ENCODE measurements at regions not wholly inside any gene's neighbourhood (a gene's known extent, or its start where the extent isn't known, plus 50 kb on each side); places are given as distances from the start of the nearest gene placed in this dataset.
"Not testable (repeated sequence)": the region's sequence is repeated elsewhere in the genome, so short reads cannot be mapped to it uniquely, and the experiment has no call there.

- Histone ChIP-seq H3K36me3 (no peaks in the 10 kb centered on the region), H3K27me3 (replicated peaks in 1 of 7) (peaks cover 0 to 5% (median 0%) of the 10 kb centered on the region in 7 donors), H3K4me3 (no peak overlapping the region), H3K4me1 (peaks cover 0 to 41% (median 13%) of the 10 kb centered on the region in 6 donors), H3K9me3 (no peaks in the 10 kb centered on the region), H3K27ac (no peak overlapping the region)
- DNase-seq = no peak
- no peak for TF ChIP-seq CTCF (IDR thresholded peaks at IDR 0.05 in 8 of 11, conservative IDR thresholded peaks at IDR 0.05 in 3 of 11)
- TF ChIP-seq POLR2A (IDR thresholded peaks at IDR 0.05) = no peak
- no peak for TF ChIP-seq POLR2AphosphoS5 (IDR thresholded peaks at IDR 0.05)
- intact Hi-C loops (cut with DNase I; ENCODE audit: low total_unique reads) = no loop called here
- 69 to 91% (median 85%) methylated on average over 2 of the region's 2 CpGs for WGBS, 5 donors
Observed at GRCh38 chr7:142436601-142437000, 178.7 kb upstream of the PRSS58 start.

GRCh38 chr7:142435606-142436005, 177.7 kb upstream of the PRSS58 start:
- H3K27me3 ChIP-seq (replicated peaks in 1 of 7); H3K9me3 ChIP-seq; intact Hi-C loops (cut with DNase I; ENCODE audit: low total_unique reads); DNase-seq; H3K36me3 ChIP-seq; H3K4me3 ChIP-seq; H3K27ac ChIP-seq: not testable (repeated sequence)
- peaks cover 0 to 31% (median 6%) of the 10 kb centered on the region in 6 donors for H3K4me1 ChIP-seq
- 55 to 74% (median 63%) methylated on average over 5 of the region's 5 CpGs for WGBS, 5 donors

- DNase-seq = no peak
- Histone ChIP-seq H3K36me3 (no peaks in the 10 kb centered on the region), H3K27me3 (replicated peaks in 1 of 7) (peaks cover 0 to 5% (median 0%) of the 10 kb centered on the region in 7 donors), H3K27ac (no peak overlapping the region), H3K4me1 (peaks cover 0 to 22% (median 3%) of the 10 kb centered on the region in 6 donors), H3K9me3 (no peaks in the 10 kb centered on the region), H3K4me3 (peak overlapping the region in 1 of 8 donors; percentile 41)
- WGBS, 5 donors = 80 to 86% (median 82%) methylated on average over 7 of the region's 7 CpGs
- intact Hi-C loops (cut with DNase I; ENCODE audit: low total_unique reads) = no loop called here
- TF ChIP-seq POLR2A (IDR thresholded peaks at IDR 0.05) (no peak), CTCF (IDR thresholded peaks at IDR 0.05 in 8 of 11, conservative IDR thresholded peaks at IDR 0.05 in 3 of 11) (no peak), POLR2AphosphoS5 (IDR thresholded peaks at IDR 0.05) (no peak)
Observed at GRCh38 chr7:142434666-142435167, 176.9 kb upstream of the PRSS58 start.

- not testable (repeated sequence) for H3K27ac ChIP-seq
Observed at GRCh38 chr7:142434133-142434532, 176.3 kb upstream of the PRSS58 start.

GRCh38 chr7:142432377-142432776, 174.5 kb upstream of the PRSS58 start:
- peaks cover 0 to 12% (median 3%) of the 10 kb centered on the region in 6 donors for H3K4me1 ChIP-seq
- H3K27me3 ChIP-seq (replicated peaks in 1 of 7) = no peaks in the 10 kb centered on the region
- WGBS, 5 donors = 55 to 87% (median 79%) methylated on average over 2 of the region's 2 CpGs
- H3K27ac ChIP-seq = no peak overlapping the region
- no peaks in the 10 kb centered on the region for H3K9me3 ChIP-seq
- DNase-seq = no peak
- intact Hi-C loops (cut with DNase I; ENCODE audit: low total_unique reads) = no loop called here
- H3K4me3 ChIP-seq = no peak overlapping the region
- no peaks in the 10 kb centered on the region for H3K36me3 ChIP-seq
- TF ChIP-seq CTCF (IDR thresholded peaks at IDR 0.05 in 8 of 11, conservative IDR thresholded peaks at IDR 0.05 in 3 of 11) (no peak), POLR2A (IDR thresholded peaks at IDR 0.05) (no peak), POLR2AphosphoS5 (IDR thresholded peaks at IDR 0.05) (no peak)

More at GRCh38 chr7:142434133-142434532, 176.3 kb upstream of the PRSS58 start:
- peaks cover 0 to 16% (median 3%) of the 10 kb centered on the region in 6 donors for H3K4me1 ChIP-seq
- H3K4me3 ChIP-seq; H3K36me3 ChIP-seq; H3K27me3 ChIP-seq (replicated peaks in 1 of 7); DNase-seq; intact Hi-C loops (cut with DNase I; ENCODE audit: low total_unique reads); H3K9me3 ChIP-seq: not testable (repeated sequence)
- 40 to 57% (median 48%) methylated on average over 5 of the region's 5 CpGs for WGBS, 5 donors

All from spleen (tissue), 11 donors.